ENCODE measurements at regions not wholly inside any gene's neighbourhood (a gene's known extent, or its start where the extent isn't known, plus 50 kb on each side); places are given as distances from the start of the nearest gene placed in this dataset.

- H3K36me3 ChIP-seq (ENCODE audit: insufficient read depth): no peaks in the 10 kb centered on the region
- no peaks in the 10 kb centered on the region for H3K4me1 ChIP-seq (ENCODE audit: insufficient read depth)
- TF ChIP-seq CTCF (conservative IDR thresholded peaks at IDR 0.05; ENCODE audit: low read depth in 2 of 2): no peak
- TF ChIP-seq POLR2AphosphoS5 (IDR thresholded peaks at IDR 0.05; ENCODE audit: low read depth): no peak
- TF ChIP-seq EZH2phosphoT487 (IDR thresholded peaks at IDR 0.05; ENCODE audit: unreplicated experiment): no peak
- TF ChIP-seq JUNB (IDR thresholded peaks at IDR 0.05; ENCODE audit: unreplicated experiment): no peak
- TF ChIP-seq CREB1 (CRISPR knock-in tag; IDR thresholded peaks at IDR 0.05; ENCODE audit: low read depth): no peak
- TF ChIP-seq ZNF114 (CRISPR knock-in tag; IDR thresholded peaks at IDR 0.05): no peak
- no peak for TF ChIP-seq ETS1 (IDR thresholded peaks at IDR 0.05)
- no peak for TF ChIP-seq EZH2 (IDR thresholded peaks at IDR 0.05; ENCODE audit: low read depth, unreplicated experiment)
- TF ChIP-seq ZNF331 (CRISPR knock-in tag; IDR thresholded peaks at IDR 0.05; ENCODE audit: low read depth): no peak
- TF ChIP-seq REST (IDR thresholded peaks at IDR 0.05; ENCODE audit: unreplicated experiment): no peak
- no peak for TF ChIP-seq STAT1 (IDR thresholded peaks at IDR 0.05; ENCODE audit: unreplicated experiment)
- no peak for TF ChIP-seq NANOG (IDR thresholded peaks at IDR 0.05; ENCODE audit: borderline replicate concordance)
- no peak for TF ChIP-seq ZNF462 (CRISPR knock-in tag; IDR thresholded peaks at IDR 0.05)
- peaks cover 3% of the 10 kb centered on the region for H3K27me3 Mint-ChIP-seq (ENCODE audit: insufficient read depth, low read depth, poor library complexity)
- no peak overlapping the region for H3K27ac ChIP-seq (ENCODE audit: low read depth)
- H3K27ac Mint-ChIP-seq: no peak overlapping the region
- ATAC-seq (peak; percentile 52), DNase-seq (ENCODE audit: low spot score) (no peak)
- no peak overlapping the region for H3K4me3 ChIP-seq
- no peak overlapping the region for H3K4me2 ChIP-seq
- no peak overlapping the region for H3K4me3 Mint-ChIP-seq
- H3K9me2 ChIP-seq (ENCODE audit: insufficient read depth): no peaks in the 10 kb centered on the region
- H3K27me3 ChIP-seq (ENCODE audit: insufficient read depth): no peaks in the 10 kb centered on the region
- H3K4me1 Mint-ChIP-seq: 0 out of 3 replicates have a peak, but pooled peaks cover 2% of the 10 kb centered on the region
- H4K20me1 ChIP-seq (replicated peaks; ENCODE audit: insufficient read depth): no peaks in the 10 kb centered on the region
- no peaks in the 10 kb centered on the region for H3K36me3 Mint-ChIP-seq (ENCODE audit: low read depth)
- H3K79me2 ChIP-seq (replicated peaks; ENCODE audit: insufficient read depth): no peaks in the 10 kb centered on the region
- H2AFZ ChIP-seq: no peak overlapping the region
- no peaks in the 10 kb centered on the region for H3K9me3 Mint-ChIP-seq
- no peaks in the 10 kb centered on the region for H3F3A ChIP-seq (replicated peaks; ENCODE audit: low read depth)
Observed at GRCh38 chr7:156129522-156129921, 317.3 kb upstream of the SHH start.

All from GM23338 (cell line).